ENCODE measurements at regions not wholly inside any gene's neighbourhood (a gene's known extent, or its start where the extent isn't known, plus 50 kb on each side); places are given as distances from the start of the nearest gene placed in this dataset.

GRCh38 chr1:182331387-182331786 lies 60.2 kb downstream of the GLUL start:
- no peak for DNase-seq (ENCODE audit: low read depth in 1 of 2, low spot score in 1 of 2)
- Histone ChIP-seq H3K4me3 (replicated peaks; ENCODE audit: insufficient read depth, low read length) (no peak overlapping the region), H3K27ac (replicated peaks) (no peak overlapping the region), H3K27me3 (ENCODE audit: insufficient read depth, poor library complexity, severe bottlenecking) (no peaks in the 10 kb centered on the region)
- TF ChIP-seq CTCF (IDR thresholded peaks at IDR 0.05; ENCODE audit: insufficient read depth, low read length) (no peak), GABPA (IDR thresholded peaks at IDR 0.05; ENCODE audit: low read depth) (no peak), SPI1 (IDR thresholded peaks at IDR 0.05; ENCODE audit: borderline replicate concordance, low read depth) (no peak), POLR2AphosphoS5 (IDR thresholded peaks at IDR 0.05; ENCODE audit: low read depth) (no peak), REST (IDR thresholded peaks at IDR 0.05; ENCODE audit: insufficient replicate concordance, low read depth) (no peak)

- H3K27ac ChIP-seq (replicated peaks): no peak overlapping the region
- peak in 1 of 2 experiments; percentile 18 for DNase-seq (ENCODE audit: low read depth in 1 of 2, low spot score in 1 of 2)
- no peaks in the 10 kb centered on the region for H3K27me3 ChIP-seq (ENCODE audit: insufficient read depth, poor library complexity, severe bottlenecking)
- TF ChIP-seq REST (IDR thresholded peaks at IDR 0.05; ENCODE audit: insufficient replicate concordance, low read depth) (no peak), CTCF (IDR thresholded peaks at IDR 0.05; ENCODE audit: insufficient read depth, low read length) (no peak), GABPA (IDR thresholded peaks at IDR 0.05; ENCODE audit: low read depth) (no peak), SPI1 (IDR thresholded peaks at IDR 0.05; ENCODE audit: borderline replicate concordance, low read depth) (no peak)
- no peak overlapping the region for H3K4me3 ChIP-seq (replicated peaks; ENCODE audit: insufficient read depth, low read length)
These were observed 61.3 kb downstream of the GLUL start for GRCh38 chr1:182330303-182330702.

- no peak for TF ChIP-seq GABPA (IDR thresholded peaks at IDR 0.05; ENCODE audit: low read depth)
- TF ChIP-seq REST (IDR thresholded peaks at IDR 0.05; ENCODE audit: insufficient replicate concordance, low read depth): no peak
- TF ChIP-seq CTCF (IDR thresholded peaks at IDR 0.05; ENCODE audit: insufficient read depth, low read length): no peak
- no peak for TF ChIP-seq SPI1 (IDR thresholded peaks at IDR 0.05; ENCODE audit: borderline replicate concordance, low read depth)
- TF ChIP-seq POLR2AphosphoS5 (IDR thresholded peaks at IDR 0.05; ENCODE audit: low read depth): no peak
- H3K4me3 ChIP-seq (replicated peaks; ENCODE audit: insufficient read depth, low read length): no peak overlapping the region
- no peak for DNase-seq (ENCODE audit: low read depth in 1 of 2, low spot score in 1 of 2)
- no peak overlapping the region for H3K27ac ChIP-seq (replicated peaks)
- no peaks in the 10 kb centered on the region for H3K27me3 ChIP-seq (ENCODE audit: insufficient read depth, poor library complexity, severe bottlenecking)
These were observed 62.1 kb downstream of the GLUL start for GRCh38 chr1:182329471-182329870.
